ENCODE measurements at regions not wholly inside any gene's neighbourhood (a gene's known extent, or its start where the extent isn't known, plus 50 kb on each side); places are given as distances from the start of the nearest gene placed in this dataset.

GRCh38 chr14:29064305-29064900 is 297.8 kb downstream of the FOXG1 start:
- Histone ChIP-seq H3K4me1 (ENCODE audit: control insufficient read depth, insufficient read depth, low read length, poor library complexity, severe bottlenecking) (no peaks in the 10 kb centered on the region), H3K4me3 (ENCODE audit: extremely low read depth, insufficient read depth, low read length, poor library complexity, severe bottlenecking) (no peak overlapping the region), H3K9me3 (ENCODE audit: control insufficient read depth, low read length) (no peaks in the 10 kb centered on the region), H3K27ac (ENCODE audit: low read depth, low read length, severe bottlenecking) (no peak overlapping the region), H3K36me3 (ENCODE audit: control insufficient read depth, insufficient read depth, low read length) (no peaks in the 10 kb centered on the region)
- WGBS, 2 experiments (ENCODE audit: insufficient coverage in 2 of 2) = no CpG with 5 or more reads among the region's 3 CpGs

- no CpG with 5 or more reads among the region's 1 CpG for WGBS, 2 experiments (ENCODE audit: insufficient coverage in 2 of 2)
- Histone ChIP-seq H3K36me3 (ENCODE audit: control insufficient read depth, insufficient read depth, low read length) (no peaks in the 10 kb centered on the region), H3K4me1 (ENCODE audit: control insufficient read depth, insufficient read depth, low read length, poor library complexity, severe bottlenecking) (no peaks in the 10 kb centered on the region), H3K4me3 (ENCODE audit: extremely low read depth, insufficient read depth, low read length, poor library complexity, severe bottlenecking) (no peak overlapping the region), H3K27ac (ENCODE audit: low read depth, low read length, severe bottlenecking) (no peak overlapping the region), H3K9me3 (ENCODE audit: control insufficient read depth, low read length) (no peaks in the 10 kb centered on the region)
Measured at GRCh38 chr14:29069228-29069627, 302.6 kb downstream of the FOXG1 start.

- Histone ChIP-seq H3K4me1 (ENCODE audit: control insufficient read depth, insufficient read depth, low read length, poor library complexity, severe bottlenecking) (no peaks in the 10 kb centered on the region), H3K36me3 (ENCODE audit: control insufficient read depth, insufficient read depth, low read length) (no peaks in the 10 kb centered on the region), H3K27ac (ENCODE audit: low read depth, low read length, severe bottlenecking) (no peak overlapping the region), H3K9me3 (ENCODE audit: control insufficient read depth, low read length) (no peaks in the 10 kb centered on the region), H3K4me3 (ENCODE audit: extremely low read depth, insufficient read depth, low read length, poor library complexity, severe bottlenecking) (no peak overlapping the region)
Measured at GRCh38 chr14:29075761-29076160, 309.2 kb downstream of the FOXG1 start.

- H3K9me3 ChIP-seq (ENCODE audit: control insufficient read depth, low read length) = no peaks in the 10 kb centered on the region
Measured at GRCh38 chr14:29077916-29078315, 311.3 kb downstream of the FOXG1 start.

GRCh38 chr14:29078810-29079522 is 312.4 kb downstream of the FOXG1 start:
- Histone ChIP-seq H3K4me3 (ENCODE audit: extremely low read depth, insufficient read depth, low read length, poor library complexity, severe bottlenecking) (no peak overlapping the region), H3K4me1 (ENCODE audit: control insufficient read depth, insufficient read depth, low read length, poor library complexity, severe bottlenecking) (no peaks in the 10 kb centered on the region), H3K36me3 (ENCODE audit: control insufficient read depth, insufficient read depth, low read length) (no peaks in the 10 kb centered on the region), H3K9me3 (ENCODE audit: control insufficient read depth, low read length) (no peaks in the 10 kb centered on the region), H3K27ac (ENCODE audit: low read depth, low read length, severe bottlenecking) (no peak overlapping the region)
- WGBS, 2 experiments (ENCODE audit: insufficient coverage in 2 of 2) = 80 to 90% methylated on average over 2 of the region's 3 CpGs

More at GRCh38 chr14:29077916-29078315, 311.3 kb downstream of the FOXG1 start:
- Histone ChIP-seq H3K4me1 (ENCODE audit: control insufficient read depth, insufficient read depth, low read length, poor library complexity, severe bottlenecking) (no peaks in the 10 kb centered on the region), H3K36me3 (ENCODE audit: control insufficient read depth, insufficient read depth, low read length) (no peaks in the 10 kb centered on the region), H3K27ac (ENCODE audit: low read depth, low read length, severe bottlenecking) (no peak overlapping the region), H3K4me3 (ENCODE audit: extremely low read depth, insufficient read depth, low read length, poor library complexity, severe bottlenecking) (no peak overlapping the region)
- no CpG with 5 or more reads among the region's 2 CpGs for WGBS, 2 experiments (ENCODE audit: insufficient coverage in 2 of 2)

- no peaks in the 10 kb centered on the region for H3K9me3 ChIP-seq (ENCODE audit: control insufficient read depth, low read length)
- H3K27ac ChIP-seq (ENCODE audit: low read depth, low read length, severe bottlenecking) = no peak overlapping the region
- H3K4me3 ChIP-seq (ENCODE audit: extremely low read depth, insufficient read depth, low read length, poor library complexity, severe bottlenecking) = no peak overlapping the region
- no peaks in the 10 kb centered on the region for H3K36me3 ChIP-seq (ENCODE audit: control insufficient read depth, insufficient read depth, low read length)
- 29% methylated on average over 3 of the region's 3 CpGs; no CpG with 5 or more reads in 1 of the 2 experiments for WGBS, 2 experiments (ENCODE audit: insufficient coverage in 2 of 2)
- H3K4me1 ChIP-seq (ENCODE audit: control insufficient read depth, insufficient read depth, low read length, poor library complexity, severe bottlenecking) = no peaks in the 10 kb centered on the region
Measured at GRCh38 chr14:29085546-29085945, 319.0 kb downstream of the FOXG1 start.

- Histone ChIP-seq H3K4me3 (ENCODE audit: extremely low read depth, insufficient read depth, low read length, poor library complexity, severe bottlenecking) (no peak overlapping the region), H3K36me3 (ENCODE audit: control insufficient read depth, insufficient read depth, low read length) (no peaks in the 10 kb centered on the region), H3K9me3 (ENCODE audit: control insufficient read depth, low read length) (no peaks in the 10 kb centered on the region), H3K27ac (ENCODE audit: low read depth, low read length, severe bottlenecking) (no peak overlapping the region), H3K4me1 (ENCODE audit: control insufficient read depth, insufficient read depth, low read length, poor library complexity, severe bottlenecking) (no peaks in the 10 kb centered on the region)
- no CpG with 5 or more reads among the region's 1 CpG for WGBS, 2 experiments (ENCODE audit: insufficient coverage in 2 of 2)
Measured at GRCh38 chr14:29089849-29090248, 323.3 kb downstream of the FOXG1 start.

- H3K4me3 ChIP-seq (ENCODE audit: extremely low read depth, insufficient read depth, low read length, poor library complexity, severe bottlenecking) = no peak overlapping the region
- H3K9me3 ChIP-seq (ENCODE audit: control insufficient read depth, low read length) = no peaks in the 10 kb centered on the region
- no peaks in the 10 kb centered on the region for H3K36me3 ChIP-seq (ENCODE audit: control insufficient read depth, insufficient read depth, low read length)
- no peak overlapping the region for H3K27ac ChIP-seq (ENCODE audit: low read depth, low read length, severe bottlenecking)
- no peaks in the 10 kb centered on the region for H3K4me1 ChIP-seq (ENCODE audit: control insufficient read depth, insufficient read depth, low read length, poor library complexity, severe bottlenecking)
- 70 to 94% methylated on average over 2 of the region's 4 CpGs for WGBS, 2 experiments (ENCODE audit: insufficient coverage in 2 of 2)
Measured at GRCh38 chr14:29092121-29092520, 325.5 kb downstream of the FOXG1 start.

- Histone ChIP-seq H3K9me3 (ENCODE audit: control insufficient read depth, low read length) (no peaks in the 10 kb centered on the region), H3K27ac (ENCODE audit: low read depth, low read length, severe bottlenecking) (no peak overlapping the region), H3K36me3 (ENCODE audit: control insufficient read depth, insufficient read depth, low read length) (no peaks in the 10 kb centered on the region), H3K4me1 (ENCODE audit: control insufficient read depth, insufficient read depth, low read length, poor library complexity, severe bottlenecking) (no peaks in the 10 kb centered on the region), H3K4me3 (ENCODE audit: extremely low read depth, insufficient read depth, low read length, poor library complexity, severe bottlenecking) (no peak overlapping the region)
- WGBS, 2 experiments (ENCODE audit: insufficient coverage in 2 of 2) = 80 to 100% methylated on average over 1 of the region's 1 CpG
Measured at GRCh38 chr14:29097476-29097875, 330.9 kb downstream of the FOXG1 start.

- Histone ChIP-seq H3K4me1 (ENCODE audit: control insufficient read depth, insufficient read depth, low read length, poor library complexity, severe bottlenecking) (no peaks in the 10 kb centered on the region), H3K9me3 (ENCODE audit: control insufficient read depth, low read length) (no peaks in the 10 kb centered on the region), H3K27ac (ENCODE audit: low read depth, low read length, severe bottlenecking) (no peak overlapping the region), H3K36me3 (ENCODE audit: control insufficient read depth, insufficient read depth, low read length) (no peaks in the 10 kb centered on the region), H3K4me3 (ENCODE audit: extremely low read depth, insufficient read depth, low read length, poor library complexity, severe bottlenecking) (no peak overlapping the region)
- WGBS, 2 experiments (ENCODE audit: insufficient coverage in 2 of 2) = 81 to 83% methylated on average over 3 of the region's 4 CpGs
Measured at GRCh38 chr14:29098656-29099055, 332.1 kb downstream of the FOXG1 start.

- Histone ChIP-seq H3K9me3 (ENCODE audit: control insufficient read depth, low read length) (no peaks in the 10 kb centered on the region), H3K27ac (ENCODE audit: low read depth, low read length, severe bottlenecking) (no peak overlapping the region), H3K4me1 (ENCODE audit: control insufficient read depth, insufficient read depth, low read length, poor library complexity, severe bottlenecking) (no peaks in the 10 kb centered on the region), H3K4me3 (ENCODE audit: extremely low read depth, insufficient read depth, low read length, poor library complexity, severe bottlenecking) (no peak overlapping the region), H3K36me3 (ENCODE audit: control insufficient read depth, insufficient read depth, low read length) (no peaks in the 10 kb centered on the region)
- 90 to 100% methylated on average over 2 to 3 of the region's 7 CpGs for WGBS, 2 experiments (ENCODE audit: insufficient coverage in 2 of 2)
Measured at GRCh38 chr14:29102266-29102665, 335.7 kb downstream of the FOXG1 start.

Data from mesodermal cell (in vitro differentiated cells).